Mammary epithelial cell (primary cell): ENCODE measurements at regions not wholly inside any gene's neighbourhood (a gene's known extent, or its start where the extent isn't known, plus 50 kb on each side); places are given as distances from the start of the nearest gene placed in this dataset.

Experiments
- EZH2 ChIP-seq: IDR thresholded peaks from 2 replicates; pipeline ENCODE4 v1.6.1; 2012; ENCODE audit warnings: low read length, inconsistent platforms, borderline replicate concordance
- TF ChIP-seq, protein P1 (sequence below), 2 donors: IDR thresholded peaks in 1 of 2; conservative IDR thresholded peaks in 1 of 2; 2 replicates each; pipeline ENCODE4 v1.5.1; 2011 to 2012; ENCODE audit warnings: inconsistent platforms in 2 of 2, low read length in 2 of 2, mild to moderate bottlenecking in 2 of 2, control low read depth in 1 of 2, low read depth in 1 of 2; ENCODE audit not compliant: insufficient read depth in 1 of 2; ENCODE audit errors: extremely low read depth in 1 of 2

- TF ChIP-seq, protein P1, sequence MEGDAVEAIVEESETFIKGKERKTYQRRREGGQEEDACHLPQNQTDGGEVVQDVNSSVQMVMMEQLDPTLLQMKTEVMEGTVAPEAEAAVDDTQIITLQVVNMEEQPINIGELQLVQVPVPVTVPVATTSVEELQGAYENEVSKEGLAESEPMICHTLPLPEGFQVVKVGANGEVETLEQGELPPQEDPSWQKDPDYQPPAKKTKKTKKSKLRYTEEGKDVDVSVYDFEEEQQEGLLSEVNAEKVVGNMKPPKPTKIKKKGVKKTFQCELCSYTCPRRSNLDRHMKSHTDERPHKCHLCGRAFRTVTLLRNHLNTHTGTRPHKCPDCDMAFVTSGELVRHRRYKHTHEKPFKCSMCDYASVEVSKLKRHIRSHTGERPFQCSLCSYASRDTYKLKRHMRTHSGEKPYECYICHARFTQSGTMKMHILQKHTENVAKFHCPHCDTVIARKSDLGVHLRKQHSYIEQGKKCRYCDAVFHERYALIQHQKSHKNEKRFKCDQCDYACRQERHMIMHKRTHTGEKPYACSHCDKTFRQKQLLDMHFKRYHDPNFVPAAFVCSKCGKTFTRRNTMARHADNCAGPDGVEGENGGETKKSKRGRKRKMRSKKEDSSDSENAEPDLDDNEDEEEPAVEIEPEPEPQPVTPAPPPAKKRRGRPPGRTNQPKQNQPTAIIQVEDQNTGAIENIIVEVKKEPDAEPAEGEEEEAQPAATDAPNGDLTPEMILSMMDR (conservative IDR thresholded peaks at IDR 0.05 in 1 of 2, IDR thresholded peaks at IDR 0.05 in 1 of 2; ENCODE audit: extremely low read depth in 1 of 2, insufficient read depth in 1 of 2, low read depth in 1 of 2, low read length in 2 of 2), result no peak
- no peak for TF ChIP-seq EZH2
These were observed 997.5 kb downstream of the TBC1D22A start for GRCh38 chr22:47759909-47760308.
